ENCODE measurements at regions not wholly inside any gene's neighbourhood (a gene's known extent, or its start where the extent isn't known, plus 50 kb on each side); places are given as distances from the start of the nearest gene placed in this dataset.

- DNase-seq: no peak
Observed at GRCh38 chr10:10314626-10315025, 703.0 kb upstream of the CELF2 start.

GRCh38 chr10:10315989-10316388 lies 701.7 kb upstream of the CELF2 start:
- DNase-seq: no peak

GRCh38 chr10:10317151-10317550 lies 700.5 kb upstream of the CELF2 start:
- DNase-seq: no peak

- no peak for DNase-seq
Observed at GRCh38 chr10:10318856-10319255, 698.8 kb upstream of the CELF2 start.

GRCh38 chr10:10320956-10321355 lies 696.7 kb upstream of the CELF2 start:
- no peak for DNase-seq

- no peak for DNase-seq
Observed at GRCh38 chr10:10326116-10326515, 691.6 kb upstream of the CELF2 start.

GRCh38 chr10:10327934-10328333 lies 689.7 kb upstream of the CELF2 start:
- DNase-seq: no peak

- no peak for DNase-seq
Observed at GRCh38 chr10:10330418-10330817, 687.3 kb upstream of the CELF2 start.

- no peak for DNase-seq
Observed at GRCh38 chr10:10332786-10333185, 684.9 kb upstream of the CELF2 start.

- no peak for DNase-seq
Observed at GRCh38 chr10:10333622-10334021, 684.0 kb upstream of the CELF2 start.

GRCh38 chr10:10338339-10338738 lies 679.3 kb upstream of the CELF2 start:
- DNase-seq: no peak

- DNase-seq: no peak
Observed at GRCh38 chr10:10346390-10347150, 671.1 kb upstream of the CELF2 start.

- DNase-seq: no peak
Observed at GRCh38 chr10:10350050-10350449, 667.6 kb upstream of the CELF2 start.

- DNase-seq: no peak
Observed at GRCh38 chr10:10351451-10351850, 666.2 kb upstream of the CELF2 start.

- no peak for DNase-seq
Observed at GRCh38 chr10:10353326-10353868, 664.3 kb upstream of the CELF2 start.

- DNase-seq: no peak
Observed at GRCh38 chr10:10359263-10359662, 658.4 kb upstream of the CELF2 start.

- no peak for DNase-seq
Observed at GRCh38 chr10:10361301-10361885, 656.3 kb upstream of the CELF2 start.

- no peak for DNase-seq
Observed at GRCh38 chr10:10362800-10363199, 654.9 kb upstream of the CELF2 start.

- DNase-seq: no peak
Observed at GRCh38 chr10:10363217-10363616, 654.5 kb upstream of the CELF2 start.

- no peak for DNase-seq
Observed at GRCh38 chr10:10364902-10365301, 652.8 kb upstream of the CELF2 start.

- no peak for DNase-seq
Observed at GRCh38 chr10:10365676-10366075, 652.0 kb upstream of the CELF2 start.

- no peak for DNase-seq
Observed at GRCh38 chr10:10366836-10367235, 650.8 kb upstream of the CELF2 start.

GRCh38 chr10:10367264-10367663 lies 650.4 kb upstream of the CELF2 start:
- no peak for DNase-seq

GRCh38 chr10:10368951-10369576 lies 648.6 kb upstream of the CELF2 start:
- DNase-seq: no peak
